ENCODE measurements at regions not wholly inside any gene's neighbourhood (a gene's known extent, or its start where the extent isn't known, plus 50 kb on each side); places are given as distances from the start of the nearest gene placed in this dataset.

DNA sequence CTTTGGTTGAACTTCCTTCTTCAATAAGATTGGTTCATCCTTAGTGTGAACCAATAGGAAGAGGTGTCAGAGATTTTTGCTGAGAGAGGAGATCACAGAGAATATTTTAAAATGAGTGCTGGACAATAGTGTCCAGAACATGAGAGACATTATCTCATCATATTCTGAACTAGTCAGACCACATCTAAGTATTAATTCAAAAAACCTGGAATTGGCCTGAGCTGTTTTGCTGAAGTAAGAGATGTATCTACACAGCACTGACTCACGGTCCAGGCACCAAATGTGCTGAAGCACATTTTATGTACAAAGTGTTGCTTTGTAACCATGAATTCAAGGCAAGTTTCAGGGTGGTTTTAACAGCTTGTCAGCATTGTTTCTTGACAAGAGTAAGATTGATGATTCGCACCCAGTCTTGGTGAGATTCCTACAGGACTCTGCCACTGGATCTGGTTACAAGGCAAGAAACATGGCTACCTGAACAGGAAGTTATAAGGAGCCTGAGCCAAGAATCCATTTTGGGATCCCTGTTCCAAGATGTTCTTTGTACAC lies 178.2 kb upstream of the HEY2 start:
- TF ChIP-seq TCF7L2 (IDR thresholded peaks at IDR 0.05; ENCODE audit: low read depth, low read length) (no peak), REST (IDR thresholded peaks at IDR 0.05; ENCODE audit: insufficient read depth in 1 of 2, low read depth in 2 of 2, low read length in 1 of 2) (no peak), SIN3A (IDR thresholded peaks at IDR 0.05; ENCODE audit: borderline replicate concordance, insufficient read depth, low read depth, low read length) (no peak), POLR2AphosphoS5 (IDR thresholded peaks at IDR 0.05; ENCODE audit: low read depth, low read length) (no peak)
- TF ChIP-seq, protein P1, sequence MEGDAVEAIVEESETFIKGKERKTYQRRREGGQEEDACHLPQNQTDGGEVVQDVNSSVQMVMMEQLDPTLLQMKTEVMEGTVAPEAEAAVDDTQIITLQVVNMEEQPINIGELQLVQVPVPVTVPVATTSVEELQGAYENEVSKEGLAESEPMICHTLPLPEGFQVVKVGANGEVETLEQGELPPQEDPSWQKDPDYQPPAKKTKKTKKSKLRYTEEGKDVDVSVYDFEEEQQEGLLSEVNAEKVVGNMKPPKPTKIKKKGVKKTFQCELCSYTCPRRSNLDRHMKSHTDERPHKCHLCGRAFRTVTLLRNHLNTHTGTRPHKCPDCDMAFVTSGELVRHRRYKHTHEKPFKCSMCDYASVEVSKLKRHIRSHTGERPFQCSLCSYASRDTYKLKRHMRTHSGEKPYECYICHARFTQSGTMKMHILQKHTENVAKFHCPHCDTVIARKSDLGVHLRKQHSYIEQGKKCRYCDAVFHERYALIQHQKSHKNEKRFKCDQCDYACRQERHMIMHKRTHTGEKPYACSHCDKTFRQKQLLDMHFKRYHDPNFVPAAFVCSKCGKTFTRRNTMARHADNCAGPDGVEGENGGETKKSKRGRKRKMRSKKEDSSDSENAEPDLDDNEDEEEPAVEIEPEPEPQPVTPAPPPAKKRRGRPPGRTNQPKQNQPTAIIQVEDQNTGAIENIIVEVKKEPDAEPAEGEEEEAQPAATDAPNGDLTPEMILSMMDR (IDR thresholded peaks at IDR 0.05): no peak
- H3K27me3 ChIP-seq (ENCODE audit: control insufficient read depth, insufficient read depth, low read length): peaks cover 5% of the 10 kb centered on the region; the same call in 1 of the 2 replicates
- intact Hi-C loops (cut with micrococcal nuclease; ENCODE audit: unreplicated experiment): no loop called here
- no peaks in the 10 kb centered on the region for H3K36me3 ChIP-seq (ENCODE audit: control insufficient read depth, insufficient read depth, low read length)
- BruUV-seq (replicated peaks): no TSS peak
- H3K9me3 ChIP-seq (ENCODE audit: control insufficient read depth, insufficient read depth, low read depth, low read length): no peaks in the 10 kb centered on the region
- POLR2A ChIA-PET: no interaction called here
- no peak for ATAC-seq
- no peak overlapping the region for H3K27ac ChIP-seq (ENCODE audit: low read length)
- no peaks in the 10 kb centered on the region for H3K4me1 ChIP-seq (ENCODE audit: control insufficient read depth, insufficient read depth, low read length)
- H3K4me3 ChIP-seq (ENCODE audit: low read depth in 2 of 2, low read length in 2 of 2): no peak overlapping the region
- CTCF ChIA-PET: no interaction called here
- in situ Hi-C loops (cut with HindIII; ENCODE audit: low pct_unique_long_range_greater_than_20kb, low sequenced_read_pairs): no loop called here
- DNase-seq (ENCODE audit: low read depth, low spot score): no peak

GRCh38 chr6:125574604-125575003 lies 174.8 kb upstream of the HEY2 start:
- H3K27me3 ChIP-seq (ENCODE audit: control insufficient read depth, insufficient read depth, low read length): 0 out of 2 replicates have a peak, but pooled peaks cover 5% of the 10 kb centered on the region
- in situ Hi-C loops (cut with HindIII; ENCODE audit: low pct_unique_long_range_greater_than_20kb, low sequenced_read_pairs): no loop called here
- CTCF ChIA-PET: no interaction called here

More at GRCh38 chr6:125574604-125575003, 174.8 kb upstream of the HEY2 start:
- Histone ChIP-seq H3K9me3 (ENCODE audit: control insufficient read depth, insufficient read depth, low read depth, low read length) (no peaks in the 10 kb centered on the region), H3K4me3 (ENCODE audit: low read depth in 2 of 2, low read length in 2 of 2) (no peak overlapping the region), H3K27ac (ENCODE audit: low read length) (no peak overlapping the region), H3K36me3 (ENCODE audit: control insufficient read depth, insufficient read depth, low read length) (no peaks in the 10 kb centered on the region), H3K4me1 (ENCODE audit: control insufficient read depth, insufficient read depth, low read length) (no peaks in the 10 kb centered on the region)
- ATAC-seq (no peak), DNase-seq (ENCODE audit: low read depth, low spot score) (no peak)
- no TSS peak for BruUV-seq (replicated peaks)
- TF ChIP-seq POLR2AphosphoS5 (IDR thresholded peaks at IDR 0.05; ENCODE audit: low read depth, low read length): no peak
- TF ChIP-seq, protein P1 (IDR thresholded peaks at IDR 0.05): no peak
- TF ChIP-seq REST (IDR thresholded peaks at IDR 0.05; ENCODE audit: insufficient read depth in 1 of 2, low read depth in 2 of 2, low read length in 1 of 2): no peak
- TF ChIP-seq TCF7L2 (IDR thresholded peaks at IDR 0.05; ENCODE audit: low read depth, low read length): no peak
- no peak for TF ChIP-seq SIN3A (IDR thresholded peaks at IDR 0.05; ENCODE audit: borderline replicate concordance, insufficient read depth, low read depth, low read length)
- intact Hi-C loops (cut with micrococcal nuclease; ENCODE audit: unreplicated experiment): no loop called here
- POLR2A ChIA-PET: no interaction called here
